GM23338 (cell line): ENCODE measurements at regions not wholly inside any gene's neighbourhood (a gene's known extent, or its start where the extent isn't known, plus 50 kb on each side); places are given as distances from the start of the nearest gene placed in this dataset.

Source experiments
- ATAC-seq: fragments of 200-7000 bp; cut with Tn5 transposase; 3 replicates; pipeline ENCODE4 v1.9.1; 2020
- DNase-seq: peaks from one replicate; pipeline ENCODE4 v3.0.0-alpha.2; 2015; ENCODE audit warnings: low spot score
- H2AFZ ChIP-seq: fragments of 200-600 bp; sonication (generic); 2 replicates; pipeline ENCODE4 v1.8.0; 2016; ENCODE audit warnings: antibody characterized with exemption, mild to moderate bottlenecking, moderate library complexity
- H3F3A ChIP-seq: fragments of 200-600 bp; sonication (generic); replicated peaks from 2 replicates; pipeline ENCODE4 v1.8.0; 2017; ENCODE audit warnings: antibody characterized with exemption, mixed run types, low read depth
- H3K27ac ChIP-seq: fragments of 200-600 bp; sonication (generic); 2 replicates; pipeline ENCODE4 v1.6.1; 2016; ENCODE audit warnings: low read depth
- H3K27me3 ChIP-seq: fragments of 200-600 bp; sonication (generic); 2 replicates; pipeline ENCODE4 v1.8.0; 2016; ENCODE audit warnings: mild to moderate bottlenecking, mixed run types, moderate library complexity; ENCODE audit not compliant: insufficient read depth
- H3K36me3 ChIP-seq: fragments of 200-600 bp; sonication (generic); 2 replicates; pipeline ENCODE4 v1.8.0; 2016; ENCODE audit warnings: mild to moderate bottlenecking; ENCODE audit not compliant: insufficient read depth
- H3K4me1 ChIP-seq: fragments of 200-600 bp; sonication (generic); 2 replicates; pipeline ENCODE4 v1.8.0; 2016; ENCODE audit warnings: mild to moderate bottlenecking, moderate library complexity; ENCODE audit not compliant: insufficient read depth
- H3K4me2 ChIP-seq: fragments of 200-600 bp; sonication (generic); 2 replicates; pipeline ENCODE4 v1.7.1; 2017; ENCODE audit warnings: mixed run types
- H3K4me3 ChIP-seq: fragments of 200-600 bp; sonication (generic); 2 replicates; pipeline ENCODE4 v1.6.1; 2016; ENCODE audit warnings: mixed run types
- H3K79me2 ChIP-seq: fragments of 200-600 bp; sonication (generic); replicated peaks from 2 replicates; pipeline ENCODE4 v1.8.0; 2017; ENCODE audit warnings: mild to moderate bottlenecking; ENCODE audit not compliant: insufficient read depth
- H3K9me2 ChIP-seq: fragments of 200-600 bp; sonication (generic); 2 replicates; pipeline ENCODE4 v1.8.0; 2017; ENCODE audit not compliant: insufficient read depth
- H4K20me1 ChIP-seq: fragments of 200-600 bp; sonication (generic); replicated peaks from 2 replicates; pipeline ENCODE4 v1.8.0; 2017; ENCODE audit warnings: mild to moderate bottlenecking; ENCODE audit not compliant: insufficient read depth
- H3K27ac Mint-ChIP-seq: 2 replicates; pipeline ENCODE4 v1.8.0; 2020; ENCODE audit warnings: inconsistent platforms, mild to moderate bottlenecking, moderate library complexity, mixed read lengths
- H3K27me3 Mint-ChIP-seq: 3 replicates; pipeline ENCODE4 v1.8.0; 2022; ENCODE audit warnings: low read depth, mild to moderate bottlenecking, moderate library complexity, mixed read lengths, inconsistent platforms; ENCODE audit not compliant: insufficient read depth, poor library complexity
- H3K36me3 Mint-ChIP-seq: 3 replicates; pipeline ENCODE4 v1.8.0; 2021; ENCODE audit warnings: low read depth, mild to moderate bottlenecking, inconsistent platforms, moderate library complexity, mixed read lengths
- H3K4me1 Mint-ChIP-seq: 3 replicates; pipeline ENCODE4 v1.8.0; 2020; ENCODE audit warnings: mild to moderate bottlenecking, inconsistent platforms, mixed read lengths
- H3K4me3 Mint-ChIP-seq: 3 replicates; pipeline ENCODE4 v1.8.0; 2021; ENCODE audit warnings: moderate library complexity, mild to moderate bottlenecking, inconsistent platforms, mixed read lengths
- H3K9me3 Mint-ChIP-seq: 3 replicates; pipeline ENCODE4 v1.8.0; 2020; ENCODE audit warnings: moderate library complexity, mild to moderate bottlenecking, inconsistent platforms, mixed read lengths
- CREB1 ChIP-seq: fragments of 250-450 bp; sonication (Bioruptor Pico); IDR thresholded peaks from 2 replicates; pipeline ENCODE4 v1.5.0; 2020; ENCODE audit warnings: low read depth, mild to moderate bottlenecking, moderate library complexity
- EZH2phosphoT487 ChIP-seq: fragments of 200-600 bp; sonication (generic); IDR thresholded peaks from one replicate; pipeline ENCODE4 v1.8.1; 2018; ENCODE audit warnings: antibody characterized with exemption; ENCODE audit not compliant: unreplicated experiment
- JUNB ChIP-seq: IDR thresholded peaks from one replicate; pipeline ENCODE4 v1.6.1; 2016; ENCODE audit warnings: antibody characterized with exemption; ENCODE audit not compliant: unreplicated experiment
- NANOG ChIP-seq: IDR thresholded peaks from 2 replicates; pipeline ENCODE4 v1.6.1; 2016; ENCODE audit warnings: antibody characterized with exemption, borderline replicate concordance
- POLR2AphosphoS5 ChIP-seq: IDR thresholded peaks from 2 replicates; pipeline ENCODE4 v1.6.1; 2016; ENCODE audit warnings: antibody characterized with exemption, low read depth
- ZNF114 ChIP-seq: fragments of 250-450 bp; sonication (Bioruptor Pico); IDR thresholded peaks from 2 replicates; pipeline ENCODE4 v1.5.0; 2020; ENCODE audit warnings: mild to moderate bottlenecking, moderate library complexity
- ZNF331 ChIP-seq: fragments of 250-450 bp; sonication (Bioruptor Pico); IDR thresholded peaks from 2 replicates; pipeline ENCODE4 v1.5.0; 2020; ENCODE audit warnings: low read depth, mild to moderate bottlenecking, moderate library complexity
- TF ChIP-seq, protein P1 (sequence below): IDR thresholded peaks from one replicate; pipeline ENCODE4 v1.6.1; 2018; ENCODE audit warnings: antibody characterized with exemption; ENCODE audit not compliant: unreplicated experiment
- TF ChIP-seq, protein P2 (sequence below), 2 experiments: fragments of 200-600 bp in 1 of 2; sonication (generic) in 1 of 2; conservative IDR thresholded peaks; 2 replicates each; pipeline versions ENCODE4 v1.5.1 to v1.6.1; 2016 to 2017; ENCODE audit warnings: antibody characterized with exemption in 2 of 2, low read depth in 2 of 2, mild to moderate bottlenecking in 2 of 2, moderate library complexity in 1 of 2

DNA sequence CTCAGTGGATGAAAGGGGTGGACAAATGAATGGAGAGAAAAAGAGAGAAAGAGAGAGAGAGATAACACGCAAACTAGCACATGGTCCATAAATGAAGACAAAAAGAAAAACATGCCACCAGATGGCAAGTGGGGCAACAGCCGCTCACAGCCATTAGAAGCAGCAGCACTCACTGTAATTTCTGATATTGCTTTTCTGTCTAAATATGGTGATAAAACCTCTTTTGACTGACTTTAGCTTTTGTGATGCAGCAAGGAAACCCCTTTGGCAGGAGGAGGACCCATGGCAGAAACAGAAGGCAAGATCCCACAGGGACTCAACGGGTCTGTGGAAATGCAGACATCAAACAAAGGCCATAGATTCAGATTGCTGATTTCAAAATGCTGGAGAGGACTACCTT is 88.0 kb upstream of the CDH20 start:
- TF ChIP-seq, protein P1, sequence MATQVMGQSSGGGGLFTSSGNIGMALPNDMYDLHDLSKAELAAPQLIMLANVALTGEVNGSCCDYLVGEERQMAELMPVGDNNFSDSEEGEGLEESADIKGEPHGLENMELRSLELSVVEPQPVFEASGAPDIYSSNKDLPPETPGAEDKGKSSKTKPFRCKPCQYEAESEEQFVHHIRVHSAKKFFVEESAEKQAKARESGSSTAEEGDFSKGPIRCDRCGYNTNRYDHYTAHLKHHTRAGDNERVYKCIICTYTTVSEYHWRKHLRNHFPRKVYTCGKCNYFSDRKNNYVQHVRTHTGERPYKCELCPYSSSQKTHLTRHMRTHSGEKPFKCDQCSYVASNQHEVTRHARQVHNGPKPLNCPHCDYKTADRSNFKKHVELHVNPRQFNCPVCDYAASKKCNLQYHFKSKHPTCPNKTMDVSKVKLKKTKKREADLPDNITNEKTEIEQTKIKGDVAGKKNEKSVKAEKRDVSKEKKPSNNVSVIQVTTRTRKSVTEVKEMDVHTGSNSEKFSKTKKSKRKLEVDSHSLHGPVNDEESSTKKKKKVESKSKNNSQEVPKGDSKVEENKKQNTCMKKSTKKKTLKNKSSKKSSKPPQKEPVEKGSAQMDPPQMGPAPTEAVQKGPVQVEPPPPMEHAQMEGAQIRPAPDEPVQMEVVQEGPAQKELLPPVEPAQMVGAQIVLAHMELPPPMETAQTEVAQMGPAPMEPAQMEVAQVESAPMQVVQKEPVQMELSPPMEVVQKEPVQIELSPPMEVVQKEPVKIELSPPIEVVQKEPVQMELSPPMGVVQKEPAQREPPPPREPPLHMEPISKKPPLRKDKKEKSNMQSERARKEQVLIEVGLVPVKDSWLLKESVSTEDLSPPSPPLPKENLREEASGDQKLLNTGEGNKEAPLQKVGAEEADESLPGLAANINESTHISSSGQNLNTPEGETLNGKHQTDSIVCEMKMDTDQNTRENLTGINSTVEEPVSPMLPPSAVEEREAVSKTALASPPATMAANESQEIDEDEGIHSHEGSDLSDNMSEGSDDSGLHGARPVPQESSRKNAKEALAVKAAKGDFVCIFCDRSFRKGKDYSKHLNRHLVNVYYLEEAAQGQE: no peak
- no peak for TF ChIP-seq ZNF114 (CRISPR knock-in tag)
- no peak for TF ChIP-seq EZH2phosphoT487
- TF ChIP-seq NANOG: no peak
- no peak for TF ChIP-seq POLR2AphosphoS5
- TF ChIP-seq ZNF331 (CRISPR knock-in tag): no peak
- TF ChIP-seq, protein P2, sequence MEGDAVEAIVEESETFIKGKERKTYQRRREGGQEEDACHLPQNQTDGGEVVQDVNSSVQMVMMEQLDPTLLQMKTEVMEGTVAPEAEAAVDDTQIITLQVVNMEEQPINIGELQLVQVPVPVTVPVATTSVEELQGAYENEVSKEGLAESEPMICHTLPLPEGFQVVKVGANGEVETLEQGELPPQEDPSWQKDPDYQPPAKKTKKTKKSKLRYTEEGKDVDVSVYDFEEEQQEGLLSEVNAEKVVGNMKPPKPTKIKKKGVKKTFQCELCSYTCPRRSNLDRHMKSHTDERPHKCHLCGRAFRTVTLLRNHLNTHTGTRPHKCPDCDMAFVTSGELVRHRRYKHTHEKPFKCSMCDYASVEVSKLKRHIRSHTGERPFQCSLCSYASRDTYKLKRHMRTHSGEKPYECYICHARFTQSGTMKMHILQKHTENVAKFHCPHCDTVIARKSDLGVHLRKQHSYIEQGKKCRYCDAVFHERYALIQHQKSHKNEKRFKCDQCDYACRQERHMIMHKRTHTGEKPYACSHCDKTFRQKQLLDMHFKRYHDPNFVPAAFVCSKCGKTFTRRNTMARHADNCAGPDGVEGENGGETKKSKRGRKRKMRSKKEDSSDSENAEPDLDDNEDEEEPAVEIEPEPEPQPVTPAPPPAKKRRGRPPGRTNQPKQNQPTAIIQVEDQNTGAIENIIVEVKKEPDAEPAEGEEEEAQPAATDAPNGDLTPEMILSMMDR (conservative IDR thresholded peaks at IDR 0.05; ENCODE audit: low read depth in 2 of 2): no peak
- Mint-ChIP-seq H3K4me1 (no peaks in the 10 kb centered on the region; the same call in 2 of the 3 replicates), H3K27me3 (no peaks in the 10 kb centered on the region), H3K36me3 (no peaks in the 10 kb centered on the region), H3K9me3 (no peaks in the 10 kb centered on the region), H3K27ac (no peak overlapping the region), H3K4me3 (no peak overlapping the region)
- H4K20me1 ChIP-seq: no peaks in the 10 kb centered on the region
- H2AFZ ChIP-seq: peak overlapping the region; percentile 89
- H3K9me2 ChIP-seq: no peaks in the 10 kb centered on the region
- no peak overlapping the region for H3K4me2 ChIP-seq
- H3K36me3 ChIP-seq: no peaks in the 10 kb centered on the region
- ATAC-seq (no peak), DNase-seq (no peak)
- H3K4me3 ChIP-seq: no peak overlapping the region
- no peak overlapping the region for H3K27ac ChIP-seq
- no peaks in the 10 kb centered on the region for H3K27me3 ChIP-seq
- H3K79me2 ChIP-seq: no peaks in the 10 kb centered on the region
- H3K4me1 ChIP-seq: no peaks in the 10 kb centered on the region
- H3F3A ChIP-seq: no peaks in the 10 kb centered on the region

DNA sequence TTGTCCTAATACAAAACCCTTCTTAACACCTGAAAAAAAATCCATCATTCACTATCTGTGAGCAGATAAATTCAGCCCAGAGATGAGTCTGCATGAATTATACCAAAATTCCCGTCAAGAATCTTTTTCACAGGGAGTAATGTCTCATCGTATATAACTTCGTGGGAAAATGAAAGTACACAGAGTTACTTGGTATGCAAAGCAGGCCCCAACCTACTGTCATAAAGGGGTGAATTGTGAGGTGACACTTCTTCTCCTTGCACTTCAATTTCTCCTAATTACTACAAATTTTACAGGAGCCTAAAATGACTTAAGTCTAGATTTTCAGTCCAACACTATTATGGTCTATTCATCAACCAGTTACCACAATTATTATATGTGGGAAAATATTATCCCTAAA is 84.6 kb upstream of the CDH20 start:
- H3K4me2 ChIP-seq: no peak overlapping the region
- no peaks in the 10 kb centered on the region for H4K20me1 ChIP-seq
- Mint-ChIP-seq H3K9me3 (no peaks in the 10 kb centered on the region), H3K27me3 (no peaks in the 10 kb centered on the region), H3K4me3 (no peak overlapping the region), H3K27ac (no peak overlapping the region), H3K4me1 (peaks cover 2% of the 10 kb centered on the region; the same call in 2 of the 3 replicates), H3K36me3 (no peaks in the 10 kb centered on the region)
- H3K4me1 ChIP-seq: no peaks in the 10 kb centered on the region
- H3K9me2 ChIP-seq: no peaks in the 10 kb centered on the region
- no peak overlapping the region for H2AFZ ChIP-seq
- no peaks in the 10 kb centered on the region for H3F3A ChIP-seq
- H3K27ac ChIP-seq: no peak overlapping the region
- DNase-seq (no peak), ATAC-seq (no peak)
- H3K4me3 ChIP-seq: no peak overlapping the region
- H3K36me3 ChIP-seq: no peaks in the 10 kb centered on the region
- H3K79me2 ChIP-seq: no peaks in the 10 kb centered on the region
- H3K27me3 ChIP-seq: no peaks in the 10 kb centered on the region
- TF ChIP-seq JUNB (no peak), ZNF331 (CRISPR knock-in tag) (no peak), CREB1 (CRISPR knock-in tag) (no peak), ZNF114 (CRISPR knock-in tag) (no peak)
- TF ChIP-seq, protein P1: no peak
